ENCODE measurements at regions not wholly inside any gene's neighbourhood (a gene's known extent, or its start where the extent isn't known, plus 50 kb on each side); places are given as distances from the start of the nearest gene placed in this dataset.

GRCh38 chr18:47391665-47392064 lies 140.2 kb upstream of the SKOR2 start:
- no peaks in the 10 kb centered on the region for H3K4me1 ChIP-seq (ENCODE audit: control insufficient read depth, insufficient read depth, low read length)
- no peak overlapping the region for H3K4me2 ChIP-seq (ENCODE audit: low read depth, low read length)
- ChIA-PET POLR2A (ENCODE audit: unreplicated experiment) (no interaction called here), CTCF (no interaction called here)
- no peak overlapping the region for H3K18ac ChIP-seq (ENCODE audit: low read depth, low read length)
- H2BK20ac ChIP-seq (ENCODE audit: low read depth, low read length) = no peak overlapping the region
- H3K36me3 ChIP-seq (ENCODE audit: control insufficient read depth, insufficient read depth, low read length) = no peaks in the 10 kb centered on the region
- H3K9me1 ChIP-seq (ENCODE audit: insufficient read depth, low read length) = no peaks in the 10 kb centered on the region
- H2AFZ ChIP-seq (replicated peaks; ENCODE audit: low read length, poor library complexity) = no peak overlapping the region
- H3K23ac ChIP-seq (ENCODE audit: low read depth, low read length) = no peak overlapping the region
- H2BK120ac ChIP-seq (ENCODE audit: low read depth, low read length) = no peak overlapping the region
- no peak overlapping the region for H2AK5ac ChIP-seq (ENCODE audit: low read depth, low read length)
- H2AK9ac ChIP-seq (replicated peaks; ENCODE audit: low read depth, low read length, poor library complexity) = no peak overlapping the region
- DNase-seq = no peak
- no peak for ATAC-seq (ENCODE audit: low read depth)
- in situ Hi-C loops (cut with MboI; ENCODE audit: low sequenced_read_pairs) (no loop called here), dilution Hi-C loops (cut with HindIII; ENCODE audit: low sequenced_read_pairs, unreplicated experiment) (no loop called here), intact Hi-C loops (cut with micrococcal nuclease) (no loop called here)
- H4K8ac ChIP-seq (ENCODE audit: low read depth in 2 of 2, low read length in 2 of 2) = no peak overlapping the region
- H3K79me1 ChIP-seq (ENCODE audit: low read depth in 1 of 2, low read length in 2 of 2) = no peaks in the 10 kb centered on the region
- H3K56ac ChIP-seq (ENCODE audit: extremely low read depth, insufficient read depth, low read length) = no peak overlapping the region
- H2BK5ac ChIP-seq (ENCODE audit: low read depth, low read length, poor library complexity, severe bottlenecking) = no peak overlapping the region
- no peak for TF ChIP-seq POLR2A (IDR thresholded peaks at IDR 0.05; ENCODE audit: low read depth, low read length)
- no peak overlapping the region for H3K4ac ChIP-seq (ENCODE audit: low read depth, low read length)
- H3K27me3 ChIP-seq (ENCODE audit: control insufficient read depth, insufficient read depth, low read length) = no peaks in the 10 kb centered on the region
- no peak overlapping the region for H2BK15ac ChIP-seq (ENCODE audit: low read depth, low read length)
- H3K9ac ChIP-seq (ENCODE audit: low read depth, low read length) = no peak overlapping the region
- no peak overlapping the region for H4K5ac ChIP-seq (ENCODE audit: low read depth, low read length)
- no peak overlapping the region for H3K27ac ChIP-seq (ENCODE audit: insufficient read depth, low read length)
- no TSS peak for BruUV-seq (replicated peaks)
- WGBS, 2 experiments (ENCODE audit: extremely low coverage in 2 of 2, insufficient read length in 1 of 2) = no CpG with 5 or more reads among the region's 1 CpG
- no peaks in the 10 kb centered on the region for H4K20me1 ChIP-seq (ENCODE audit: insufficient read depth, low read length)
- no peak overlapping the region for H3K4me3 ChIP-seq (ENCODE audit: insufficient read depth, low read depth, low read length)
- H3K9me3 ChIP-seq (ENCODE audit: control insufficient read depth, insufficient read depth, low read length) = peaks cover 7% of the 10 kb centered on the region; the same call in 1 of the 2 replicates
- H3K14ac ChIP-seq (replicated peaks; ENCODE audit: low read depth, low read length) = no peak overlapping the region
- no peak overlapping the region for H4K91ac ChIP-seq (ENCODE audit: insufficient read depth, low read depth, low read length)
